ENCODE measurements at regions not wholly inside any gene's neighbourhood (a gene's known extent, or its start where the extent isn't known, plus 50 kb on each side); places are given as distances from the start of the nearest gene placed in this dataset.

GRCh38 chr4:65839164-65839931 is 169.1 kb upstream of the EPHA5 start:
- DNase-seq: no peak

- no peak for DNase-seq
Observed at GRCh38 chr4:65834707-65835106, 164.4 kb upstream of the EPHA5 start.

- no peak for DNase-seq
Observed at GRCh38 chr4:65831828-65832227, 161.5 kb upstream of the EPHA5 start.

GRCh38 chr4:65825116-65825753 is 154.9 kb upstream of the EPHA5 start:
- DNase-seq: no peak

- no peak for DNase-seq
Observed at GRCh38 chr4:65819192-65819591, 148.9 kb upstream of the EPHA5 start.

GRCh38 chr4:65805936-65806335 is 135.6 kb upstream of the EPHA5 start:
- DNase-seq: no peak

- DNase-seq: no peak
Observed at GRCh38 chr4:65799513-65799912, 129.2 kb upstream of the EPHA5 start.

- no peak for DNase-seq
Observed at GRCh38 chr4:65798498-65799127, 128.3 kb upstream of the EPHA5 start.

GRCh38 chr4:65791812-65792308 is 121.6 kb upstream of the EPHA5 start:
- DNase-seq: peak in 1 of 58 donors; percentile 2

GRCh38 chr4:65791111-65791811 is 121.0 kb upstream of the EPHA5 start:
- no peak for DNase-seq

GRCh38 chr4:65789805-65790204 is 119.5 kb upstream of the EPHA5 start:
- DNase-seq: no peak

GRCh38 chr4:65789341-65789740 is 119.1 kb upstream of the EPHA5 start:
- no peak for DNase-seq

GRCh38 chr4:65777270-65777669 is 107.0 kb upstream of the EPHA5 start:
- DNase-seq: no peak

- no peak for DNase-seq
Observed at GRCh38 chr4:65773636-65774035, 103.3 kb upstream of the EPHA5 start.

GRCh38 chr4:65747386-65747785 is 77.1 kb upstream of the EPHA5 start:
- no peak for DNase-seq

- DNase-seq: no peak
Observed at GRCh38 chr4:65738134-65738533, 67.8 kb upstream of the EPHA5 start.

GRCh38 chr4:65737672-65738071 is 67.4 kb upstream of the EPHA5 start:
- no peak for DNase-seq

- DNase-seq: no peak
Observed at GRCh38 chr4:65724973-65725372, 54.7 kb upstream of the EPHA5 start.

Data from anterior cingulate cortex (tissue), 58 donors.